Retinal pigment epithelial cell (primary cell): ENCODE measurements at regions not wholly inside any gene's neighbourhood (a gene's known extent, or its start where the extent isn't known, plus 50 kb on each side); places are given as distances from the start of the nearest gene placed in this dataset.

ENCODE experiments used
- DNase-seq: peaks from one replicate; pipeline ENCODE4 v3.0.0-alpha.2; 2010; ENCODE audit warnings: low read depth
- H3K4me3 ChIP-seq: 2 replicates; pipeline ENCODE4 v1.5.1; 2011; ENCODE audit warnings: mild to moderate bottlenecking, low read length, control low read depth, moderate library complexity
- CTCF ChIP-seq: conservative IDR thresholded peaks from 2 replicates; pipeline ENCODE4 v1.5.1; 2011; ENCODE audit warnings: low read depth, low read length, control low read depth, inconsistent platforms

- no peak for DNase-seq
- no peak overlapping the region for H3K4me3 ChIP-seq
- TF ChIP-seq CTCF, result no peak
Observed at GRCh38 chr11:15580056-15580774, 465.5 kb downstream of the INSC start.

GRCh38 chr11:15580775-15581095, 466.0 kb downstream of the INSC start:
- no peak overlapping the region for H3K4me3 ChIP-seq
- DNase-seq, result no peak
- TF ChIP-seq CTCF, result no peak

GRCh38 chr11:15584158-15584557, 469.4 kb downstream of the INSC start:
- no peak for DNase-seq
- H3K4me3 ChIP-seq, result no peak overlapping the region
- no peak for TF ChIP-seq CTCF

- no peak for TF ChIP-seq CTCF
- no peak for DNase-seq
- H3K4me3 ChIP-seq, result no peak overlapping the region
Observed at GRCh38 chr11:15585602-15586331, 471.0 kb downstream of the INSC start.

- no peak for DNase-seq
- TF ChIP-seq CTCF, result no peak
- no peak overlapping the region for H3K4me3 ChIP-seq
Observed at GRCh38 chr11:15586741-15587473, 472.2 kb downstream of the INSC start.

- no peak overlapping the region for H3K4me3 ChIP-seq
- no peak for TF ChIP-seq CTCF
- DNase-seq, result no peak
Observed at GRCh38 chr11:15589070-15589626, 474.4 kb downstream of the INSC start.

GRCh38 chr11:15590132-15590531, 475.4 kb downstream of the INSC start:
- H3K4me3 ChIP-seq, result no peak overlapping the region
- no peak for TF ChIP-seq CTCF
- no peak for DNase-seq
